GM18502 (cell line): ENCODE measurements at regions not wholly inside any gene's neighbourhood (a gene's known extent, or its start where the extent isn't known, plus 50 kb on each side); places are given as distances from the start of the nearest gene placed in this dataset.
"Not testable (repeated sequence)": the region's sequence is repeated elsewhere in the genome, so short reads cannot be mapped to it uniquely, and the experiment has no call there.

Source experiments
- ATAC-seq: cut with Tn5 transposase; IDR thresholded peaks from one replicate; pipeline ENCODE4 v1.9.1; 2021; ENCODE audit warnings: mild to moderate bottlenecking; ENCODE audit not compliant: unreplicated experiment, poor library complexity

GRCh38 chr3:159030886-159031679 is 229.2 kb downstream of the MFSD1 start:
- no peak for ATAC-seq

GRCh38 chr3:159032311-159032710 is 230.5 kb downstream of the MFSD1 start:
- ATAC-seq: no peak

DNA sequence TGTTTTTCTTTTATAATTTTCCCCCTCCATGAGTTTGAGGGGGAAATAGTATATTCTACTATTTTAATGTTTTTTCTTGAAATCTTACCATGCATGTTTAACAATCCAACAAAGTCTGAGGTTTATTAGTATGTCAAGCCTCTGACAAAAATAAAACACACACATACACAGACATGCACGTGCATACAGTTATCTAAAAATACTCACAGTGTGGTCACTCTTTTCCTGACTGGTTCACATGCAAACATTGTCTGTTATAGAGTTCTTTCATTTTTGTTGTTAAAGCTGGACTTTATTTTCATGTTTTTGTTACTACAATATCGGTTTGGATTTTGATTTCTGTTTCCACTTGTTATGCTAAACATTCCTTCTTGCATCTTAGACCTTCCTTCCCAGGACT is 236.6 kb downstream of the MFSD1 start:
- no peak for ATAC-seq

DNA sequence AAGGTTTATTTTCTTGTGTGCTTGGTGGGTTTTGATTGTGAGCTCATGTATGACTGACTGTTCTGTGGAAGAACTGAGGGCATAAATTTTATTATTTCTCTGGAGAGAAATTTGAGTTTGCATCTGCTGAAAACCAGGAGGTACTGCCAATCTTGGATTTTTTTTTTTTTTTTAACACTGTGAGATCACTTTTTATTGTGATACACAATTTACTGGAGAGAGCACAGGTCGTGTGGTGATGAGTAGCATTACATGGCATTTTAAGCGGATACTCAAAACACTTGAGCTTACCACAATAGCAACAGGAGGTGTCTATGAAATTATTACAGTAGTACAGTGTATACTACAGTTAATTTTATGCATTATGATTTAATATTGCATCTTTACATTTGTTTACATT is 237.4 kb downstream of the MFSD1 start:
- no peak for ATAC-seq

DNA sequence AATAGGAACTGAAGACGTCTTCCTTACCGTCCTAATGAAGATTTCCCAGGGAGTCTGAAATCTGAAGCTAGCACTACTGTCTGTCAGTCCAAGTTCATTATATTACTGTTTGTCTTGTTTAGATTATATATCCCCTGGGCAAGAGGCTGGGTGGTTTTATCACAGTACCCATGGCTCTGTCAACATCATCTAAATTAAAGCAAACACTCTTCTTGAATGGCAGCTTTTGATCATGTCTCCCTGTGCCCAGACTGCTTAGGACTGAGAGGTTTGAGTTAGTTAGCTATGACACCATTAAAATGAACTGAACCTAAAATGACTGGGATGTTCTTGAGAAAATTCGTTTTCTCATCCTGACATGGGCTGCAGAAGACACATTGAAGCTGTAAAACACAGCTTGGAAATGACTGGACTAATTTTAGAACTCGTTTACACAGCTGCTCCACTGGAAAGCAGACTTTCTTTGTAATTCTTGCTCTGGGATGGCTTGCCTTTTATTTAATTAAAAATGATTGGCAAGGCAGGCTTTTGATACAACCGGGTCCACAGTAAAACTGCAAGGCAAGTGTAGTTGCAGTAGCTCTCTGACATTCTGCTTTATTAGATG is 243.5 kb downstream of the MFSD1 start:
- ATAC-seq: no peak

GRCh38 chr3:159047361-159047760 is 245.5 kb downstream of the MFSD1 start:
- no peak for ATAC-seq

DNA sequence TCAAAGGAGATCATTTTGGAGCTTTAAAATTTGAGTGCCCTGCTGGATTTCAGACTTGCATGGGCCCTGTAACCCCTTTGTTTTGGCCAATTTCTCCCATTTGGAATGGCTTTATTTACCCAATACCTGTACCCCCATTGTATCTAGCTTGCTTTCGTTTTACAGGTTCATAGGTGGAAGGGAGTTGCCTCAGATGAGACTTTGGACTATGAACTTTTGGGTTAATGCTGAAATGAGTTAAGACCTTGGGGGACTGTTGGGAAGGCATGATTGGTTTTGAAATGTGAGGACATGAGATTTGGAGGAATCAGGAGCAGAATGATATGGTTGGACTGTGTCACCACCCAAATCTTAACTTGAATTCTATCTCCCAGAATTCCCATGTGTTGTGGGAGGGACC is 250.6 kb downstream of the MFSD1 start:
- not testable (repeated sequence) for ATAC-seq

DNA sequence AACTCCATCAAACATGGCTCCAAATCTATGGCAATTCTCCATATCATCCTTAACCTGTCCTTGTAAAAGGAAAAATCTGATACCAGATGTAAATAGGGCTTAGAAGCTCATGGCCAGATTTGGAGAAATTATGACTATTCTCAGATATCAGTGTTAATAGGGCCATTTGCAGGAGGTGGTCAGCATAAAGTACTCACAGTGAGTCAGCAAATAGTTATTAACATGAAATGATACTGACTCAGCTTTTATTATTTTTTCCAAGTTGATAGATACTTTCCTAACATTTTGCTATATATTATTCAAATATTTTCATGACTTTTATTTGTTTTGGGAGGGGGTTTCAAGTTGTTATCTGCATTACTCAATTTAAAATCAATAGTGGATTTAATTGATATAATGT is 255.8 kb downstream of the MFSD1 start:
- no peak for ATAC-seq

- no peak for ATAC-seq
These were observed 257.0 kb downstream of the MFSD1 start for GRCh38 chr3:159058859-159059258.

- no peak for ATAC-seq
These were observed 257.5 kb downstream of the MFSD1 start for GRCh38 chr3:159059395-159059794.

GRCh38 chr3:159062734-159063410 is 261.0 kb downstream of the MFSD1 start:
- ATAC-seq: peak; percentile 75

- no peak for ATAC-seq
These were observed 267.2 kb downstream of the MFSD1 start, which contains the start of gene IQCJ for GRCh38 chr3:159069091-159069490. Gene IQCJ (plus strand): TSS chr3:159069319.

GRCh38 chr3:159069866-159070425 is 268.1 kb downstream of the MFSD1 start:
- ATAC-seq: no peak

- ATAC-seq: no peak
These were observed 273.2 kb downstream of the MFSD1 start for GRCh38 chr3:159074756-159075701.

DNA sequence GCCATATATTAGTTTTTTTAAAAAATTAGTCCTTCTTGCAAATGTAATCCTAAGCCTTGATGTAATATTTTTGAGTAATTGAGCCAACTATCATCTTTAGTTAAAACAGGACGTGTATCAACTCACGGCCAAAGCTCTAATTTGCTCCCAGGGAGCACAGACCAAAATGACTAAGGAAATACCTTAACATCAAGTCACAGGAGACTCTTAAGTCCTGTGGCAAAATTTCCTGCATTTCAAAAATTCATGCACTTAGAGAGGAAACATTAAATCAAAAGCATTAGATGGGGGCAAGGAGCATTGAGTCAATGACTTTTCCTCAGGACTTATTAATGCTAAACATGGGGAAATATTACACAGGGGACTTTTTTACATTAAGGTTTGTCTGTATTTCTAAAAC is 276.0 kb downstream of the MFSD1 start:
- no peak for ATAC-seq

DNA sequence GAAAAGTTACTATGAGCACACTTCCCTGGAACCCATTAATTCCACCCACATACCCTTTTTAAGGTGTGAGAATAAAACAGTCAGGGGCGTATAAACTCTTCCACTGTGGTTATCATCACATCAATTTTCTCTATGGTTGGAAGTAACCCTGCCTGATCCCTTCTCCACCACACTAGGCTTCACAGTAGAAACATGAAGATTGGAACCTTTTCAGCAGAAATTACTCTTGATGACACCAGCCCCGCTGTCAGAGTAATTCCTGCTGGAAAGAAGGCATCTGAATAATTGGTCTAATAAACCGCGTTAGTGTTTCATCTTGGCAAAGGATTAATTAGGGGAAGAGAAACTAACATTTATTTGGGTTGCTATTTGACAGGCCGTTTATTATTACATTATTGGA is 278.4 kb downstream of the MFSD1 start:
- no peak for ATAC-seq

- ATAC-seq: no peak
These were observed 279.0 kb downstream of the MFSD1 start for GRCh38 chr3:159080821-159081220.

DNA sequence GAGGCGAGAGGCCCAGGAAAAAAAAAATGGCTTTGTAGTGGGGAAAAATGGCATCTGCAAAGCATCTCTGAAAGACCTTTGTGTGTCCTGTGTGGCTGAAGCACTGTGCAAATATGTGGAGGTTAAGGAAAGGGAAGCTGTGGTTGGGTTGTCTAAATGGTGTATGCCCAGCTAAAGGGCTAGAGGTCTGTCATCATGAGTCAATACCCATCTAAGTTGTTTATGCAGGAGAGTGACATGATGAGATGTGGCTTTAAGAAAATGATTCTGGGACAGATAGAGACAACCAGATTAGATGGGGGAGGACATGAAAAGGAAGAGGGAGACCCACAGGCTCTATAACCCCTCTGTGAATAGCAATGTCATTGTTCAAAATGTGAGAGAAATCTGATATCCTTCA is 280.7 kb downstream of the MFSD1 start:
- no peak for ATAC-seq

DNA sequence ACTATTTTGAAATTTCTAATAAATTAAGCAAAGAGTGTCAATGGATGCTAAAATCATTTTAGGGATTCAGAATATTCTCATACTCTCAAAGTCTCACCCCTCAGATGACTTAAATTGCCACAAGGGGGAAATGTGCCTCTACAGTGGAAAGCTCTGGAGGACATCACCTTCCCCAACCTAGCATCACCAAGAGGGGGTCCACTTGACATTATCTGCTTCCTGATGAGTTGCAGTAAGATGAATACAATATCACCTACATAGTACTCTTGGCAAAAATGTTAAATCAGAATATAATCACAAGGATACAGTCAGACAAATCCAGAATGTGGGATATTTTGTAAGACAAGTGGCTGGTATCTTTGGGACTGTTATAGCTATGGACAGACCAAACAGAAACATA is 290.1 kb downstream of the MFSD1 start:
- ATAC-seq: no peak

DNA sequence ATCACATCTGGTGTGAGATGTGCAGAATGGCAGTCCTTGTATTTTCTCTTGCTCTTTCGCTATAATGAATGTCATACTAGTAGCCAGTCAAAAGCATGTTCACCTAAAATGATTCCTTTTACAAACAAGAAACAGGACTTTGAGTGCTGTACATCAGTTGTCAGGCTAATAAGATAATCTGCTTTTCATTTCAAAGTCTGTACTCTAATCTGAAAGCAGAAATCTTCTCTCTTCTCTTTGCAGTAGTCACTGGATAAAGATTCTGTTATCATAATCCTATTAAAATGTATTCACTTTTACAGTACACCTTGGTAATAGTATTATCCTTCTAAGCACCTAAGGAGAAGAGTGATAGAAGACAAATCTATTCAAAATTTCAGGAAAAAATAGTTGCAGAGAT is 300.1 kb downstream of the MFSD1 start:
- no peak for ATAC-seq
